CD4-positive, alpha-beta T cell treated with Interleukin-21 for 1 hour (primary cell): ENCODE measurements at regions not wholly inside any gene's neighbourhood (a gene's known extent, or its start where the extent isn't known, plus 50 kb on each side); places are given as distances from the start of the nearest gene placed in this dataset.

Experiments
- DNase-seq: peaks from one replicate; pipeline ENCODE4 v3.0.0-alpha.2; 2020

- DNase-seq = no peak
These were observed 250.2 kb upstream of the ATP10A start for GRCh38 chr15:26113296-26113695.

DNA sequence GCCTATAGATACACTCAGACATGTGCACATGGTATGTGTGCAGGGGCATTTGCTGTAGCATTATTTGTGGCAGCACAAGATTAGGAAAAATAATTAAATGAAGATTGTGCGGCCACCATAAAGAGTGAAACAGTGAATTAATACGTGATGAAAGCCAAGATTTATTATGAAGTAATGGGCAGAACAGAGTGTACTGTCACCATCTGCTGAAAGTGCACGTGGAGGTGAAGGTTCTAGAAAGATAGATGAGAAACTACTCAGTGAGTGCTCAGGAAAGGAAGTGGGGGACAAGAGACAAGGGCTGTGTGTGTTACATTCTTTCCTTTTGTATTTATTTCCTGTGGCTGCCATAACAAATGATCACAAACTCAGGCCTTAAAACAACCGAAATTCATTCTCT, 246.1 kb upstream of the ATP10A start:
- no peak for DNase-seq

DNA sequence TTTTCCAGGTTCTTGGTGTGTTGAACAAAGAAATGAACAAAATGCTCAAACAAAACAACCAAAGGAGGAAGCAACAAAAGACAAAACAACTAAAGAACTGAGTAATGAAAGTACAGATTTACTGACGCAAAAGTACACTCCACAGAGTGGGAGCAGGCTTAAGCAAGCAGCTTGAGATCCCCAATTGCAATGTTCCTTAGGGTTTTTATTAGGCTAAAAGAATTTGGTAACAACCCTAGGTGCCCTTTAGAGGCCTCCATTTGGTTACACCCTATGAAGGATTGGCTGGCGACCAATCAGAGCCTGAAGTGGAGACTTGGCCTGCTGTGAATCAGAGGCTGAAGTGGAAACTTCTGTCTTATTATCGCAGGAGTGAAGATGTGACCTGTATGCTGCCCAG, 243.4 kb upstream of the ATP10A start:
- no peak for DNase-seq

DNA sequence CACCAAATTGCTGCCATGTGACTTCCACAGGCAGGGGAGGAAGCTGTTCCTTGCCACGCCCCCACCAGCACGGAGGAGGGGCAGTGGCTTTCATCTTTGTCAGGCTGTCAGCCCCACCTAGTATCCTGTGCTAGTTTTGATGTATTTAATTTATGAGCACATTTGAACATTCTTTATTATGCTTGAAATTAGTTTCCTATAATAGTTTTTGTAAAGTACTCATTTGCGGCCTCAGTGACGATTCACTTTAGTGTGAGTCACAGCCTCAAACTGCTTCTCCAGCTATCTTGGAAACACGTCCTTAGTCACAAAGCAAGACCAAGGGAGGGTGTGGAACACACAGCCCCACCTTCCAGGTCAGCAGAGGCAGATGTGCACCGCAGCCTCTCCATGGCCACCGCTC, 239.9 kb upstream of the ATP10A start:
- DNase-seq = no peak

GRCh38 chr15:26102365-26102764, 239.2 kb upstream of the ATP10A start:
- no peak for DNase-seq

- no peak for DNase-seq
These were observed 238.3 kb upstream of the ATP10A start for GRCh38 chr15:26101443-26101842.

GRCh38 chr15:26098801-26099200, 235.7 kb upstream of the ATP10A start:
- no peak for DNase-seq

GRCh38 chr15:26097216-26097615, 234.1 kb upstream of the ATP10A start:
- no peak for DNase-seq

- no peak for DNase-seq
These were observed 233.5 kb upstream of the ATP10A start for GRCh38 chr15:26096581-26096980.

GRCh38 chr15:26095710-26096330, 232.7 kb upstream of the ATP10A start:
- DNase-seq = no peak

- no peak for DNase-seq
These were observed 228.1 kb upstream of the ATP10A start for GRCh38 chr15:26091184-26091583.

DNA sequence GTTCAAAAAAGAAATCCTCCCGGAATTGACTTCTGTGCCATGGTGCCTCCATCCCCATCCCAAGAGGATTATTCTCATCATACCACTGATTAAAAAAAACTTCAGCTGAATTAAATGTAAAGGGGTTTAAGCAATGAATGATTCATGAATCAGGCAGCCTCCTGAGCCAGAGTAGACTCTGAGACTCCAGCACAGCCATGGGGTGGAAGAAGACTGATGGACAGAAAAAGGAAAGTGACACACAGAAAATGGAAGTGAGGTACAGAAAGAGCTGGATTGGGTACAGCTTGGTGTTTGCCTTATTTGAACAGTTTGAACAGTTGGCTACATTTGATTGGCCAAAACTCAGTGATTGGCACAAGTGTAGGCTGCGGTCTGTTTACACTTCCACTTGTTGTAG, 224.8 kb upstream of the ATP10A start:
- no peak for DNase-seq

GRCh38 chr15:26087395-26087794, 224.3 kb upstream of the ATP10A start:
- no peak for DNase-seq

DNA sequence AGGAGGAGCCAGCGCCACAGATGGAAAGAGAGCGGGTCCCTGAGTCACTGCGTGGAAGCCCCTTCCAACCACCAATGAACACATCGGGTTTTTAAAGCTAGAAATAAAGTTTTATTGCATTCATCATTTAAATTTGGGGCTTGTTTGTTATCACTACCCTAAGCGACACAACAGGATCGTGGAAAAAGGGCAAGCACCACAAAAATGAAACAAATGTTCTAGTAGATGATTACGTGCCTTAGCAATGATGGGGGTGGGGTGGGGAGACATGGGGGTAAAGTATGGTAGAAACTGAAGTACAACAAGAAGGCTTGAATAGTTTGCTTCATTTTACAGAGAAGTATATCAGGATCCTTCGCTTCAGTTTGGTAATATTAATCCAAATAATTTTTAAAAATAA, 221.6 kb upstream of the ATP10A start:
- DNase-seq = no peak

DNA sequence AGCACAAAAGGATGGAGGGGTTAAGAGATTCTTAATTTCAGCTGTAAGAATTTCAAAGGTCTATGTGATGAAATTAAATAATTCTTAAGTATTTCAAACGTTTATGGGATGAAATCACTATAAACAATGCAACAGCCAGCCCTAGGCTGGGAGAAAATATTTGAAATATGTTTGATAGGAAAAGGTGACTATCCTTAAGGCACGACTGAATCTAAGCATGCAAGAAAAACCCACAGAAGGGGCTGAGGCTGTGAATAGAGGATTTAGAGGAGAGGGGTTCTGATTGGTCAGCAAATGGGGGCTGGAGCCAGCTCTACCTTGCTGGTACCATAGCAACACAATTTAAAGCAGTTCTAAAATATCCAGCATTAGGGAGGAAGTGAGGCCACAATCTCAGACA, 220.8 kb upstream of the ATP10A start:
- DNase-seq = no peak

DNA sequence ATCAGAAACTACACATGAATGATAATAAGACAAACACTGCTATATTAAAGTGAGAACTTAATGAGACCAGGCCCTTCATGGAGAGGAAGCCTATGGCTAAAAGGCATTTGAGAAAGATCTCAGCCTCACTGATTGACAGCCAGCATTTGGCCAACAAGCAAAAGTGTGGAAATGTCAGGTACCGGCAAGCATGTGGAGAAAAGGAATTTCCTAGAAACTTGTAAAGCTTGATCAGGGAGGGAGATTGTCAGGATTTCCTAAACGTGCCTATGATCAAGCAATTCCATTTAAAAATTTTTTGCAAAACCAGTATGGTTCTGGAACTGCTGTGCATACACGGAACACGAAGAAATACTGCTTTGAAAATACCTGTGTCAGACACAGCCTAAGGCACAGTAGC, 220.3 kb upstream of the ATP10A start:
- DNase-seq = no peak

DNA sequence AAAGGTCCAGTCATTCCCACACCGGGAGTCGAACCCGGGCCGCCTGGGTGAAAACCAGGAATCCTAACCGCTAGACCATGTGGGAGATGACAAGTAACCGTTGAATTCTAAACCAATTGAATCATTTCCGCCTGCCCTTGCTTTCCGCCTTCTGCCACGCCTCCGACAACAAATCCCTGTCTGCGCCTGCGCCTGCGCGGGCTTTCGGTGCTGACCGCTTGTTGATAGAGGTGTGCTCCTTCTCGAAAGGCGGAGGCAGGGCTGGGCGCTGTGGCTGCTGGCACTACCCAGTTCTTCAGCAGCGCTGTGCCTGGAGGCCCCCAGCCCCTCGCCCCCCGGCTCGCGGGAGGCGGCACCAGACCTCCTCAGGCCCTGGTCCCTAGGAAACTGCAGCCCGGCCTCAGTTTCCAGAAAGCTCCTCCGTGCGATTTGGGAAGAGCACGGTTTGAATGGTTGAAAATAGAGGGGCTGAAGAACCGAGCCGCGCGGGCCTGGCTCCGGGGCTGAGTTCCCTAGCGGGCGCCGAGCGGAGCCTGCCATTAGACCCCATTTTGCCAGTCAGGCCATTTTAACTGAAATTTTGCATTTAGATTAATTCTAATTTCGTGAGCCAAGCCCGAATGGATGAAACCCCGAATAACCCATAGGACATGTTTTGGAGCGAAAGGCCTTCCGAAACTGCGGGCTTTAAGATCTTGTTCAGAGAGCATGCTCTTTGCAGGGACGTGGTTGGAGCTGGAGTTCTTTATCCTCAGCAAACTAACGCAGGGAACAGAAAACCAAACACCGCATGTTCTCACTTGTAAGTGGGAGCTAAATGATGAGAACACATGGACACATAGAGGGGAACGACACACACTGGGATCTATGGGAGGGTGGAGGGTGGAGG, 219.3 kb upstream of the ATP10A start:
- DNase-seq = peak; percentile 95

- no peak for DNase-seq
These were observed 218.7 kb upstream of the ATP10A start for GRCh38 chr15:26081758-26082220.

- DNase-seq = no peak
These were observed 212.6 kb upstream of the ATP10A start for GRCh38 chr15:26075770-26076169.

GRCh38 chr15:26073430-26074333, 210.6 kb upstream of the ATP10A start:
- DNase-seq = no peak

- no peak for DNase-seq
These were observed 207.0 kb upstream of the ATP10A start for GRCh38 chr15:26070095-26070532.

DNA sequence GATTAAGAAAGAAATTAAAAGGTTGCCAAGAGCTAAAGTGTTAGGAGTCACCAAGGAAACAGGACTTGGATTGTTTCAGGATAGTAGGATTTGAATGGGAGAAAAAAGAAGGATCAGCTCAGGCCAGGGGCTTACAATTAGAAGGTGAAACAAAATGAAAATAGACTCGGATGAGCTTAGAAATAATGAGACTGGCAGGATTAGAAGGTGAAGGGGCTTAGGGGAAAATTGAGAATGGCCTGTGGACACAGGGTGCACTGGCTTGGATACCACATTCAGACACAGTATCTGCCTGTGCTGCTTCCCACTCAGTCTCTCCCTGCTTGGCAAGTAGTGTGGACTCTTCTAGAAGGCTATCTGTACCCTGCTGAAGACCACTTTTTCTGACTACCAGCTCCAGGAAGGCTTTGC, 206.1 kb upstream of the ATP10A start:
- no peak for DNase-seq

DNA sequence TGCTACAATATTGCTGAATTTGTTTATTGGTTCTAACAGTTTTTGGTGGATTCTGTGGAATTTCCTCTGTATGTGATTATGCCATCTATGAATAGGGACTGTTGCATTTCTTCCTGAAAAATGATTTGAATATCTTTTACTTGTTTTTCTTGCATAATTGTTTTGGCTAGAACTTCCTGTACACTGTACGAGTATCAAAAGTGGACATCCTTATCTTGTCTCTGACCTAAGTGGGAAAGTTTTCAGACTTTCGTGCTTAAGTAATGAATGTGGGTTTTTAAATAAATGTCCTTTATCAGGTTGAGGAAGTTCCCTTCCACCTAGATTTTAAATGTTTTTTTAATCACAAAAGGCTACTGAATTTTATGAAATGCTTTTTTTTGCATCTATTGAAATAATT, 203.8 kb upstream of the ATP10A start:
- no peak for DNase-seq
